HL-60 (cell line): ENCODE measurements at regions not wholly inside any gene's neighbourhood (a gene's known extent, or its start where the extent isn't known, plus 50 kb on each side); places are given as distances from the start of the nearest gene placed in this dataset.

Source experiments
- POLR2AphosphoS5 ChIP-seq: IDR thresholded peaks from 2 replicates; pipeline ENCODE4 v1.6.1; 2012; ENCODE audit warnings: low read depth
- TF ChIP-seq, protein P1 (sequence below): IDR thresholded peaks from one replicate; pipeline ENCODE4 v1.5.1; 2011; ENCODE audit warnings: low read length, control low read depth, inconsistent platforms; ENCODE audit not compliant: insufficient read depth

DNA sequence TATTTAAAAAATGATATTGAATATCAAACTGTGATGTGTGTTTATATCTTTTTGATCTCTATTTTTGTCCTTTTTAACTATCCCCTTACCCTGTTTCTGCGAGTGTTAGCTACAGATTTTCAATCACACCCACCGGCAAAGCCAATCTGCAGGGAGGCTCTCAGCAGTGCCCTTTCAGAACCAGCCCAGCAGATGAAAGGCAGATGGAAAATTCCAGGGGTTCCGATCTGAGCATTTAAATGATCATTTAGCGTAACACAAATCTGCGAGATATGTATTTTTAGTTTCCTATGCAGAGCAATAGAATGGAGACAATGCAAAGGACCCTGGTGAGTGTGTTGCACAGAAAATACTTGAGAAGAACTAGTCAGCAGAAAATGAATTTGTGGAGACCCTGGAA, 2170.5 kb upstream of the PIK3C3 start:
- TF ChIP-seq, protein P1, sequence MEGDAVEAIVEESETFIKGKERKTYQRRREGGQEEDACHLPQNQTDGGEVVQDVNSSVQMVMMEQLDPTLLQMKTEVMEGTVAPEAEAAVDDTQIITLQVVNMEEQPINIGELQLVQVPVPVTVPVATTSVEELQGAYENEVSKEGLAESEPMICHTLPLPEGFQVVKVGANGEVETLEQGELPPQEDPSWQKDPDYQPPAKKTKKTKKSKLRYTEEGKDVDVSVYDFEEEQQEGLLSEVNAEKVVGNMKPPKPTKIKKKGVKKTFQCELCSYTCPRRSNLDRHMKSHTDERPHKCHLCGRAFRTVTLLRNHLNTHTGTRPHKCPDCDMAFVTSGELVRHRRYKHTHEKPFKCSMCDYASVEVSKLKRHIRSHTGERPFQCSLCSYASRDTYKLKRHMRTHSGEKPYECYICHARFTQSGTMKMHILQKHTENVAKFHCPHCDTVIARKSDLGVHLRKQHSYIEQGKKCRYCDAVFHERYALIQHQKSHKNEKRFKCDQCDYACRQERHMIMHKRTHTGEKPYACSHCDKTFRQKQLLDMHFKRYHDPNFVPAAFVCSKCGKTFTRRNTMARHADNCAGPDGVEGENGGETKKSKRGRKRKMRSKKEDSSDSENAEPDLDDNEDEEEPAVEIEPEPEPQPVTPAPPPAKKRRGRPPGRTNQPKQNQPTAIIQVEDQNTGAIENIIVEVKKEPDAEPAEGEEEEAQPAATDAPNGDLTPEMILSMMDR, result no peak
- TF ChIP-seq POLR2AphosphoS5, result no peak
